ENCODE measurements at regions not wholly inside any gene's neighbourhood (a gene's known extent, or its start where the extent isn't known, plus 50 kb on each side); places are given as distances from the start of the nearest gene placed in this dataset.

GRCh38 chr11:91082255-91082654 is 859.4 kb upstream of the CHORDC1 start:
- intact Hi-C loops (cut with DNase I): no loop called here
- Histone ChIP-seq H3K4me3 (no peak overlapping the region), H3K27me3 (no peaks in the 10 kb centered on the region), H3K36me3 (no peaks in the 10 kb centered on the region), H3K27ac (no peak overlapping the region), H3K9me3 (no peaks in the 10 kb centered on the region), H3K4me1 (ENCODE audit: insufficient read depth) (no peaks in the 10 kb centered on the region)
- TF ChIP-seq CTCF (IDR thresholded peaks at IDR 0.05) (no peak), POLR2A (IDR thresholded peaks at IDR 0.05) (no peak), EP300 (IDR thresholded peaks at IDR 0.05) (no peak)
- DNase-seq: no peak
- 83 to 87% (median 85%) methylated on average over 1 of the region's 1 CpG for WGBS, 3 donors

DNA sequence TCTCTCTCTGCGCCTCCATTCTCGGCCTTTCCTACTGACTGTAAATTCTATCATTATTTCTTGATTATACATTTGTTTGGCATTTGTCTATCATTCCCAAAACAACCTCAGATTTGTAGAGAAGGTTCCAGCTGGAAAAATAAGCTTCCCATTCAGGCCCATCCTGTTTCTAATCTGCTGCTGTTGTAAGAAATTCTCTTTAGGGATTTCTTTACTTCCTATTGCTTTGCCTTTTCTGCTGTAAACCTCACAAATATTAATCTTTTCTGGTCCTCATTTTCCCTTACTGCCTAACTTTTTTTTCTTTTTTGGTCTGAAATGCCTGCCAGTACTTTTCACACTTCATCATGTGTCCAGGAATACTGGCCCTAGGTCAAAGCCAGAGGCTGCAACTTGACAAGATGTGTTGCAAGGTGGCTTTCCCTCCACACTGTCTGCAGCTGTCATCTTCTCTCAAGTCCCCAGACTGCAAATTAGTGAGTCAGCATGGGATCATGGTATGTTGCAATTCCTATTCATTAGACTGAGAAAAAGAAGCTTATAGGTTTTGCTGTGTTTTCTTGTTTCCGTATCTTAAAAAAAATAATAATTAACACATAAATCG is 858.7 kb upstream of the CHORDC1 start:
- no peaks in the 10 kb centered on the region for H3K9me3 ChIP-seq

GRCh38 chr11:91078221-91078620 is 855.4 kb upstream of the CHORDC1 start:
- WGBS, 3 donors: 88 to 91% (median 91%) methylated on average over 5 of the region's 5 CpGs
- intact Hi-C loops (cut with DNase I): no loop called here
- DNase-seq: no peak
- no peak for TF ChIP-seq POLR2A (IDR thresholded peaks at IDR 0.05)
- TF ChIP-seq CTCF (IDR thresholded peaks at IDR 0.05): no peak
- TF ChIP-seq EP300 (IDR thresholded peaks at IDR 0.05): no peak
- Histone ChIP-seq H3K27me3 (no peaks in the 10 kb centered on the region), H3K4me1 (ENCODE audit: insufficient read depth) (no peaks in the 10 kb centered on the region), H3K36me3 (no peaks in the 10 kb centered on the region), H3K27ac (no peak overlapping the region), H3K4me3 (no peak overlapping the region), H3K9me3 (no peaks in the 10 kb centered on the region)

More for the DNA sequence above, 858.7 kb upstream of the CHORDC1 start:
- Histone ChIP-seq H3K27me3 (no peaks in the 10 kb centered on the region), H3K4me3 (no peak overlapping the region), H3K36me3 (no peaks in the 10 kb centered on the region), H3K4me1 (ENCODE audit: insufficient read depth) (no peaks in the 10 kb centered on the region), H3K27ac (no peak overlapping the region)
- DNase-seq: no peak
- intact Hi-C loops (cut with DNase I): no loop called here
- WGBS, 3 donors: 29 to 51% (median 38%) methylated on average over 4 of the region's 4 CpGs
- TF ChIP-seq EP300 (IDR thresholded peaks at IDR 0.05) (no peak), CTCF (IDR thresholded peaks at IDR 0.05) (no peak), POLR2A (IDR thresholded peaks at IDR 0.05) (no peak)

- Histone ChIP-seq H3K4me3 (no peak overlapping the region), H3K4me1 (ENCODE audit: insufficient read depth) (no peaks in the 10 kb centered on the region), H3K9me3 (no peaks in the 10 kb centered on the region), H3K36me3 (no peaks in the 10 kb centered on the region), H3K27me3 (no peaks in the 10 kb centered on the region), H3K27ac (no peak overlapping the region)
- no peak for DNase-seq
- TF ChIP-seq CTCF (IDR thresholded peaks at IDR 0.05) (no peak), EP300 (IDR thresholded peaks at IDR 0.05) (no peak), POLR2A (IDR thresholded peaks at IDR 0.05) (no peak)
- intact Hi-C loops (cut with DNase I): no loop called here
- WGBS, 3 donors: 23 to 34% (median 33%) methylated on average over 2 of the region's 2 CpGs
Observed at GRCh38 chr11:91075032-91075695, 852.3 kb upstream of the CHORDC1 start.

Measured in ovary (tissue), 7 donors.